GM21528 (cell line): ENCODE measurements at regions not wholly inside any gene's neighbourhood (a gene's known extent, or its start where the extent isn't known, plus 50 kb on each side); places are given as distances from the start of the nearest gene placed in this dataset.
"Not testable (repeated sequence)": the region's sequence is repeated elsewhere in the genome, so short reads cannot be mapped to it uniquely, and the experiment has no call there.

Source experiments
- ATAC-seq: cut with Tn5 transposase; IDR thresholded peaks from one replicate; pipeline ENCODE4 v1.9.1; 2021; ENCODE audit warnings: mild to moderate bottlenecking, moderate library complexity; ENCODE audit not compliant: unreplicated experiment, low FRiP score

- no peak for ATAC-seq
Measured at GRCh38 chr10:61063034-61063433, 119.0 kb upstream of the RHOBTB1 start.

GRCh38 chr10:61061923-61062504 lies 118.0 kb upstream of the RHOBTB1 start:
- ATAC-seq = no peak

GRCh38 chr10:61059636-61060035 lies 115.7 kb upstream of the RHOBTB1 start:
- ATAC-seq = no peak

DNA sequence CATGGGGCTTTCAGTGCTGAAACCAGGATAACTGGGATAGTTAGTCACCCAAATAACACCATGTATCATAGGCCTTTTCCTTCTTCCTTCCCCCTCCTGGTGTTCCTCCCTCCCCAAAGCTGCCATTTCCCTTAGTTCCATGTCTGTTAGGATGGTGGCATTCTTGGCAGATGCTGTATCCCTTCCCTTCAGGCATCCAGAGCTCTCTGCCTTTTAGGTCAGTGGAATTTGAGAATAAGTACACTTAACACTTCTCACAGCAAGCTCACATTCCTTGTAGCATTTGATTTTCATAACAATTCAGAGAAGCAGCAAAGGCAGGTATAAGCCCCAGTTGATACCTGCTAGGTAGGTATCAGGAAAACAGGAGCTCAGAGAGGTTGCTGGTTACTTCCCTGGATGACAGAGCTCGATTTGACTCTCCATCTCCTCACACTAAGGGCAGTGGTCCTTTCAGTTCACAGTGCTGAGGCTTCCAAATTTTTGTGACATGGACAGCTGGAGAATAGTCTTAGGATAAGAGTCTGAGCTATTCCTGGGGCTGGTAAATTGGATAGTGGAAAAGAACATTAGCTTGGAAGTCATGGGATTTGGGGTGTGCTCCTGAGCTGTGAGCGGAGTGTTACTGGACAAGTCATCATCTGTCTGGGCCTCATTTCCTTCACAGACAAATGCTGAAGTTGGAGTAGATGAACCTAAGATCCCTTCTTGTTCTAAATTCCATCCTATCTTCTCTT lies 108.7 kb upstream of the RHOBTB1 start:
- no peak for ATAC-seq

GRCh38 chr10:61051344-61051743 lies 107.4 kb upstream of the RHOBTB1 start:
- ATAC-seq = no peak

- no peak for ATAC-seq
Measured at GRCh38 chr10:61050120-61050745, 106.2 kb upstream of the RHOBTB1 start.

DNA sequence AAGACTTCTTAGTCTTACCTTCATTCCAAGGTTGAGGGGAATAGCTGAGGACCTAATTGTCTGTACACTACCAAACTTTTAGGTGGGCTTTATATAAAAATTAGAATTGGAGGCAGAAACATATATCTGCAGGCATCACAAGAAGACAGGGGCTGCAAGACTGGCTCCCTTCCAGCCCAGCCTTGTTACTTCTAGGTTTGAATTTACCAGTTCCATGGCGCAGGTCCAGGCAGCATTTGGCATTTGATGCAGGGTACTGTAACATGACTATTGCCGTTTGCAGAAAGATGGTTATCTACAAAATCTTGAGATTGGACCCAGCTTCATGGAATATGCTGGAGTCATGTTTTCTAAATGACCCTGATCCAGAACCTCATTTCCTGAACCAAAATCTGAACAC lies 105.4 kb upstream of the RHOBTB1 start:
- no peak for ATAC-seq

- no peak for ATAC-seq
Measured at GRCh38 chr10:61047788-61048560, 104.0 kb upstream of the RHOBTB1 start.

GRCh38 chr10:61047081-61047480 lies 103.1 kb upstream of the RHOBTB1 start:
- ATAC-seq = no peak

DNA sequence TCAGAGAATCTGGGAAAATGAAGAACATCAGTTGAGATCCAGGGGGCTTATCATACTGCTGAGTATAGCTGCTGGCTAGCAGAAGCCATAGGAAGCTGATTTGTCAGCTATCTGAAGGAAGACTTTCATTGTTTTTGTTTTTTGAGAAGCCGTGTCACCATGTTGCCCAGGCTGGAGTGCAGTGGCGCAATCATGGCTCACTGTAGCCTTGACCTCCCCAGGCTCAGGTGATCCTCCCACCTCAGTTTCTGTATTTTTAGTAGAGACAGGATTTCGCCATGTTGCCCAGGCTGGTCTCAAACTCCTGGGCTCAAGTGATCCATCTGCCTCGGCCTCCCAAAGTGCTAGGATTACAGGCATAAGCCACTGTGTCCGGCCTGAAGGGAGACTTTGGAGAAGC lies 101.5 kb upstream of the RHOBTB1 start:
- ATAC-seq = not testable (repeated sequence)

- ATAC-seq = no peak
Measured at GRCh38 chr10:61042533-61042932, 98.5 kb upstream of the RHOBTB1 start.

DNA sequence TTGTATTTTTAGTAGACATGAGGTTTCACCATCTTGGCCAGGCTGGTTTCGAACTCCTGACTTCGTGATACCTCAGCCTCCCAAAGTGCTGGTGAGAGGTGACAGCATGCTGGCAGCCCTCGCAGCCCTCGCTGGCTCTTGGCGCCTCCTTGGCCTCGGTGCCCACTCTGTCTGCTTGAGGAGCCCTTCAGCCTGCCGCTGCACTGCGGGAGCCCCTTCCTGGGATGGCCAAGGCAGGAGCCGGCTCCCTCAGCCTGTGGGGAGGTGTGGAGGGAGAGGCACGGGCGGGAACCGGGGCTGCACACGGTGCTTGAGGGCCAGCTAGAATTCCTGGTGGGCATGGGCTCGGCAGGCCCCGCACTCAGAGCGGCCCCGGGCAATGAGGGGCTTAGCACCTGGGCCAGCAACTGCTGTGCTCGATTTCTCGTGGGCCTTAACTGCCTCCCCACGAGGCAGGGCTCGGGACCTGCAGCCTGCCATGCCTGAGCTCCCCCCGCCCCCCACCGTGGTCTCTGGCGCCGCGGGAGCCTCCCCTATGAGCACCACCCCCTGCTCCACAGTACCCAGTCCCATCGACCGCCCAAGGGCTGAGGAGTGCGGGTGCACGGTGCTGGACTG lies 96.5 kb upstream of the RHOBTB1 start:
- ATAC-seq = no peak

GRCh38 chr10:61039868-61040267 lies 95.9 kb upstream of the RHOBTB1 start:
- no peak for ATAC-seq

DNA sequence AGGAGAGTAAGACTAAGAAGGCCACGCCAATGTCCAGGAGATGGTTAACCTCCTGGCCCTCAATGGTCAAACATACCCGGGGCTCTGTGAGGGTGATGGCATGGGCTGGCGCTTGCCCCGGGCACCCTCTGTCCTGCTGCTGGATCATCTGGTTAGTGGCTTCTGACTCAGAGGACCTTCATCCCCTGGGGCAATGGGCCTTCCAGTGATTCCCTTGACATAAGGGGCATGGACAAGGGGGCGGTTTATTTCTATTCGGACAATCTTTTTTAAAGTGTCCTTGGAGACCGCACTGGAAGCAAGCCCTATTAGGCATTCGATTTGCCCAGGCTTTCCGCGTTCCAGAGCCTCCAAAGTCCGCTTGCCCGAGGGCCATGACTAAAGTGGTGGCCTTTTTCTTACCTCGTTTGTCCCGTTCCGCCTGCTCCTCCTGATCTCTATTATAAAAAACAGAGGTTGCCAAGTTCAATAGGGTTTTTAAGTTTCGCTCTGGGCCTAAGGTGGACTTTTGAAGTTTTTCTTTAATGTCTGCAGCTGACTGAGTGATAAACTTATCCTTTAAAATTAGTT lies 93.4 kb upstream of the RHOBTB1 start:
- not testable (repeated sequence) for ATAC-seq

DNA sequence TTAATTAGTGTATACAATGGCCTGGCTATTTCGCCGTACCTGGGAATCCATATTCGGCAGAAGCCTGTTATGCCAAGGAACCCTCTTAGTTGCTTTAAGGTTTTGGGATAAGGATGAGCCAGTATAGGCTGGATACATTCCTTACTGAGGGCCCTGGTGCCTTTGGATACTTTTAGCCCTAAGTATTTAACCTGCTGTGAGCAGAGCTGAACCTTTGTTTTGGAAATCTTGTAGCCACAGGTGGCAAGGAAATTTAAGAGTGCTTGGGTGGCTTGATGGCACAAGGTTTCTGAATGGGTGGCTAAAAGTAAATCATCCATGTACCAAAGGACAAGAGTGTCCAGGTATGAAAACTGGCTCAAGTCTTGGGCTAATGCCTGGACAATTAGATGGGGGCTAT lies 92.2 kb upstream of the RHOBTB1 start:
- ATAC-seq = not testable (repeated sequence)

GRCh38 chr10:61031341-61031740 lies 87.4 kb upstream of the RHOBTB1 start:
- no peak for ATAC-seq

GRCh38 chr10:61029411-61029810 lies 85.4 kb upstream of the RHOBTB1 start:
- ATAC-seq = no peak

GRCh38 chr10:61028861-61029361 lies 84.9 kb upstream of the RHOBTB1 start:
- no peak for ATAC-seq

- ATAC-seq = no peak
Measured at GRCh38 chr10:61024856-61025201, 80.8 kb upstream of the RHOBTB1 start.

DNA sequence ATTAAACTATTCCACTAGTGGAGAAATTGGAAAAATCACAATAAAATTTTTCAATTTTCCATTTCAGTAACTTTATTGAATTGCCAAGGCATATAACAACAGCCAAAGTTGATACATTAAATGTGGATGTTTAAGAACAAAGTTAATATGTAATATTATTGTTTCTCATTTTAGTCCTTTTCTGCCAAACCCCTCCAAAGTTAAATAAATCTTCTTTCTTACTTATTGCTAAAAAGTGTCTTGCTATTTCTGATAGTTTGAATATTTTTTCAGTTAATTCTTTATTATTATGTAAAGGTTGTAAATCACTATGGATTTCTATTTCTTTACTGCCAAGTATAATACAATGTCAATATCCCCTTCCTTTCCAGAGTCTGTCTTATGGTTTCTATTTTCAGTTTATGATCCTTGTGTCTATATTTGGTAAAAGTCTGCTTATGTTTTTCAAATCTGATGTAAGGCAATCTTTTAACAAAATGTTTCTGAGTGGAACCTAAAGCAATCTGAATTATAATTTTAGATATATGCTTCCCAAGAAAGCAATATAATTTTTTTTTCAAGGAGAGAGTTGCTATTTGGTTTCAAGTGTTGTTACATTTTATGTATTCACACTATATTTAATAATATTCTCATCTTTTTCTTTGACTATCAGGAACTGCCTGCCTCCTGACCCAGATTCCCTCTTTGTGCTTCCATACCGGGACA lies 80.3 kb upstream of the RHOBTB1 start:
- no peak for ATAC-seq
